ENCODE measurements at regions not wholly inside any gene's neighbourhood (a gene's known extent, or its start where the extent isn't known, plus 50 kb on each side); places are given as distances from the start of the nearest gene placed in this dataset.

GRCh38 chr5:51091816-51092215, 291.4 kb upstream of the ISL1 start:
- no peak for TF ChIP-seq CTCF (IDR thresholded peaks at IDR 0.05)
- TF ChIP-seq POLR2A (IDR thresholded peaks at IDR 0.05), result no peak

Data from uterus (tissue), 2 donors.